HepG2 (cell line): ENCODE measurements at regions not wholly inside any gene's neighbourhood (a gene's known extent, or its start where the extent isn't known, plus 50 kb on each side); places are given as distances from the start of the nearest gene placed in this dataset.

Source experiments
- GABPA ChIP-seq, 2 experiments: IDR thresholded peaks; 2 replicates each; pipeline ENCODE4 v1.6.1; 2011 to 2016; ENCODE audit warnings: low read depth in 2 of 2, low read length in 1 of 2, missing biosample characterization in 1 of 2, missing genetic modification characterization in 1 of 2
- GMEB2 ChIP-seq: IDR thresholded peaks from 2 replicates; pipeline ENCODE4 v1.6.1; 2016; ENCODE audit warnings: missing biosample characterization, missing genetic modification reagents, low read depth
- KIAA2018 ChIP-seq: sonication (generic); formaldehyde crosslinking; IDR thresholded peaks from 2 replicates; pipeline ENCODE4 v1.5.0; 2020; ENCODE audit warnings: mild to moderate bottlenecking, missing genetic modification reagents, borderline replicate concordance
- LBX2 ChIP-seq: sonication (generic); formaldehyde crosslinking; IDR thresholded peaks from 2 replicates; pipeline ENCODE4 v1.5.0; 2020; ENCODE audit warnings: missing genetic modification reagents, mild to moderate bottlenecking, borderline replicate concordance
- MXD1 ChIP-seq: sonication (generic); formaldehyde crosslinking; IDR thresholded peaks from 2 replicates; pipeline ENCODE4 v1.4.0; 2020; ENCODE audit warnings: mild to moderate bottlenecking, missing genetic modification reagents
- NFYC ChIP-seq: IDR thresholded peaks from 2 replicates; pipeline ENCODE4 v1.6.1; 2016; ENCODE audit warnings: missing genetic modification reagents, missing compliant biosample characterization
- NR2F1 ChIP-seq, 2 experiments: fragments of 450-650 bp in 1 of 2; formaldehyde crosslinking in 1 of 2; IDR thresholded peaks; 2 replicates each; pipeline versions ENCODE4 v1.5.0 to v1.6.1; 2016 to 2020; ENCODE audit warnings: mild to moderate bottlenecking in 1 of 2, missing compliant biosample characterization in 1 of 2, missing genetic modification reagents in 1 of 2, moderate library complexity in 1 of 2
- TIGD3 ChIP-seq: sonication (generic); formaldehyde crosslinking; IDR thresholded peaks from 2 replicates; pipeline ENCODE4 v1.5.1; 2020; ENCODE audit warnings: mild to moderate bottlenecking, missing genetic modification reagents, borderline replicate concordance
- TMF1 ChIP-seq: sonication (generic); formaldehyde crosslinking; IDR thresholded peaks from 2 replicates; pipeline ENCODE4 v1.8.1; 2022; ENCODE audit warnings: low read depth, missing genetic modification reagents
- ZBTB25 ChIP-seq: IDR thresholded peaks from 2 replicates; pipeline ENCODE4 v1.6.1; 2018; ENCODE audit warnings: missing genetic modification reagents
- ZFP1 ChIP-seq: IDR thresholded peaks from 2 replicates; pipeline ENCODE4 v1.6.1; 2016
- ZFP41 ChIP-seq: sonication (generic); formaldehyde crosslinking; IDR thresholded peaks from 2 replicates; pipeline ENCODE4 v1.4.0; 2020; ENCODE audit warnings: mild to moderate bottlenecking, missing genetic modification reagents, borderline replicate concordance
- ZKSCAN5 ChIP-seq: sonication (generic); formaldehyde crosslinking; IDR thresholded peaks from 2 replicates; pipeline ENCODE4 v1.5.1; 2020; ENCODE audit warnings: mild to moderate bottlenecking, missing genetic modification reagents
- ZNF468 ChIP-seq: sonication (generic); formaldehyde crosslinking; IDR thresholded peaks from 2 replicates; pipeline ENCODE4 v1.8.0; 2022; ENCODE audit warnings: mild to moderate bottlenecking, moderate library complexity, missing genetic modification reagents
- ZNF619 ChIP-seq: sonication (generic); formaldehyde crosslinking; IDR thresholded peaks from 2 replicates; pipeline ENCODE4 v1.4.0; 2020; ENCODE audit warnings: mild to moderate bottlenecking, missing genetic modification reagents

- TF ChIP-seq KIAA2018 (CRISPR knock-in tag) (no peak), ZNF468 (no peak), TMF1 (no peak), ZFP1 (CRISPR knock-in tag) (no peak), TIGD3 (CRISPR knock-in tag) (no peak), NFYC (CRISPR knock-in tag) (peak; percentile 61), GABPA (IDR thresholded peaks at IDR 0.05; ENCODE audit: low read depth, low read length) (no peak), GABPA (CRISPR knock-in tag; IDR thresholded peaks at IDR 0.05; ENCODE audit: low read depth) (no peak), NR2F1 (CRISPR knock-in tag; IDR thresholded peaks at IDR 0.05) (no peak), ZNF619 (no peak), MXD1 (CRISPR knock-in tag) (no peak), ZBTB25 (CRISPR knock-in tag) (peak; percentile 55; the same call in 1 of the 2 replicates), GMEB2 (CRISPR knock-in tag) (no peak), ZFP41 (CRISPR knock-in tag) (no peak), LBX2 (CRISPR knock-in tag) (no peak), ZKSCAN5 (CRISPR knock-in tag) (no peak)
Measured at GRCh38 chr6:41463062-41463930, 82.9 kb upstream of the FOXP4 start (continued).
